ENCODE measurements at regions not wholly inside any gene's neighbourhood (a gene's known extent, or its start where the extent isn't known, plus 50 kb on each side); places are given as distances from the start of the nearest gene placed in this dataset.

- TF ChIP-seq CTCF (conservative IDR thresholded peaks at IDR 0.05 in 1 of 2, IDR thresholded peaks at IDR 0.05 in 1 of 2; ENCODE audit: extremely low read depth in 1 of 2, insufficient read depth in 1 of 2, low read depth in 1 of 2, low read length in 2 of 2) (no peak), EZH2 (IDR thresholded peaks at IDR 0.05; ENCODE audit: borderline replicate concordance, low read length) (no peak)
Observed at GRCh38 chr1:121522061-121522759, 337.4 kb downstream of the SRGAP2C start.
